ENCODE measurements at regions not wholly inside any gene's neighbourhood (a gene's known extent, or its start where the extent isn't known, plus 50 kb on each side); places are given as distances from the start of the nearest gene placed in this dataset.

DNA sequence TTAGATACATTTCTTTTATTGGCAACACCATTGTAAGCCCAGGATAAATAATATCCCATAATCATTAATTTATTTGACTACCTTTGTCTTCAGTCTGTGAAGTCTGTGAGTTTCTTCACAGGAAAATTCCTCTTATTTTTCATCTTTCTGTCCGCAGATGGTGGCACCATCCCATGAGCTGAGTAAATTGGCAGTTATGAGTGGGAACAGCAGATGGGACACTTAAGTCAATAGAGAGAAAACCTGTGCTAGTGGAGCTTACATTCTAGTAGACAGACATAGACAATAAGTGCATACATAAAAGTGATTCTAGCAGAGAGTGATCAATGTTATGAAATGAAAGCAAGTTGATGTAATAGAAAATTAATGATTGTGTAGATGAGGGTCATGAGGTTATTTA lies 638.2 kb upstream of the MIR17HG start:
- TF ChIP-seq SETDB1 (IDR thresholded peaks at IDR 0.05; ENCODE audit: insufficient read length, low read length) (no peak), ZNF133 (tag by site-specific recombination; IDR thresholded peaks at IDR 0.05) (no peak), BCL11A (tag by site-specific recombination; IDR thresholded peaks at IDR 0.05; ENCODE audit: low read depth) (no peak), ZNF157 (tag by site-specific recombination; IDR thresholded peaks at IDR 0.05) (no peak), ZNF558 (tag by site-specific recombination; IDR thresholded peaks at IDR 0.05) (no peak)
- TF ChIP-seq, protein P1, sequence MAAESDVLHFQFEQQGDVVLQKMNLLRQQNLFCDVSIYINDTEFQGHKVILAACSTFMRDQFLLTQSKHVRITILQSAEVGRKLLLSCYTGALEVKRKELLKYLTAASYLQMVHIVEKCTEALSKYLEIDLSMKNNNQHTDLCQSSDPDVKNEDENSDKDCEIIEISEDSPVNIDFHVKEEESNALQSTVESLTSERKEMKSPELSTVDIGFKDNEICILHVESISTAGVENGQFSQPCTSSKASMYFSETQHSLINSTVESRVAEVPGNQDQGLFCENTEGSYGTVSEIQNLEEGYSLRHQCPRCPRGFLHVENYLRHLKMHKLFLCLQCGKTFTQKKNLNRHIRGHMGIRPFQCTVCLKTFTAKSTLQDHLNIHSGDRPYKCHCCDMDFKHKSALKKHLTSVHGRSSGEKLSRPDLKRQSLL (tag by site-specific recombination; IDR thresholded peaks at IDR 0.05): no peak

Data from HEK293 (cell line).